Stimulated activated CD4-positive, alpha-beta T cell treated with anti-CD3 and anti-CD28 coated beads, Interleukin-12 subunit alpha, Interleukin-12 subunit beta, amount 100 ng/mL, for 24 hours (primary cell): ENCODE measurements at regions not wholly inside any gene's neighbourhood (a gene's known extent, or its start where the extent isn't known, plus 50 kb on each side); places are given as distances from the start of the nearest gene placed in this dataset.
"Not testable (repeated sequence)": the region's sequence is repeated elsewhere in the genome, so short reads cannot be mapped to it uniquely, and the experiment has no call there.

ENCODE experiments used
- DNase-seq, 2 experiments: peaks; one replicate each; pipeline ENCODE4 v3.0.0-alpha.2; 2020; ENCODE audit warnings: low read depth in 2 of 2

DNA sequence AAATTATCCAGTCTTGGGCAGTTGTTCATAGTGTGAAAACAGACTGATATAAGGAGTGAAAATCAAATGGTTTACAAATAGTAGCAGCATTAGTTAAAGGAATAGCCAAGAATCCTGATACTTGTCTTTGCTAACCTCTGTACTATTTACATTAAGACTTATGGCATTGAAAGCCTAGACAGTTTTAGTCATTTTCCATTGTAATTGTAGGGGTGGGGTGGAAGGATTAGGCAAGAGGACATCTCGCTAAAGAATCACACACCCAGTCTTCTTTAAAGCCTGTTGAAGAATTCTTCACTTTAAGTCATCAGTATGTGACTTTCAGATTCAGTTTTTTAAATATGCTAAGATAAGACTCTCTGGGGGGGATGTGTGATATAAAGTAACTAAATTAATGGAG, 207.5 kb upstream of the PHACTR1 start:
- DNase-seq = no peak

GRCh38 chr6:12516070-12516469, 200.5 kb upstream of the PHACTR1 start:
- DNase-seq = no peak

DNA sequence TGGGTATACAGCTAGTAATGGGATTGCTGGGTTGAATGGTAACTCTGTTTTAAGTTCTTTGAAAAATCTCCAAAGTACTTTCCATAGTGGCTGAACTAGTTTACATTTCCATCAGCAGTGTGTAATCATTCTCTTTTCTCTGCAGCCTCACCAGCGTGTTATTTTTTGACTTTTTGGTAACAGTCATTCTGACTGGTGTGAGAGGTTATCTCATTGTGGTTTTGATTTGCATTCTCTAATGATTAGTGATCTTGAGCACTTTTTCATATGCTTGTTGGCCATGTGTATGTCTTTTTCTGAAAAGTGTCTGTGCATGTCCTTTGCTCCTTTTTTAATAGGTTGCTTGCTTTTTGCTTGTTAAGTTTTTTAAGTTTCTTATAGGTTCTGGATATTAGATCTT, 194.2 kb upstream of the PHACTR1 start:
- DNase-seq = no peak

GRCh38 chr6:12523726-12524125, 192.8 kb upstream of the PHACTR1 start:
- DNase-seq = no peak

- DNase-seq = no peak
These were observed 191.3 kb upstream of the PHACTR1 start for GRCh38 chr6:12525276-12525675.

GRCh38 chr6:12527339-12527738, 189.2 kb upstream of the PHACTR1 start:
- DNase-seq = no peak

DNA sequence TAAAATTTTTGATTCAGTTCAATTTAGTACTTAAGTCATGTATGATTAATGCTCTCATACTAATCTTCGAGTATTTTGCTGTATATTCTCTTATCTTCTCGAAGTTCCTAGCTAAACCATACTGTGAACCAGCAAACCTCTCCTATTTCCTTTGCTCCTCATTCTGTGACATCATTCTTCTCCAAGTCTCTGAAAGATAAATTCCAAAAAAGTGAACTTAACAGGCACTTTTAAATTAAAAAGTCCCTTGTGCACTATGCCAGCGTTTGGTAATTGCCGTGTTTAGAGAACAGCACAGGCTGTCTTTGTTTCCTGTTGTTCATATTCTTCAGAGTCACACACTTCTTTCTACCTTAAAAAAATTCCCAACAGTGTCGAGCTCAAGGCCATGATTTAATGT, 188.4 kb upstream of the PHACTR1 start:
- DNase-seq = no peak

DNA sequence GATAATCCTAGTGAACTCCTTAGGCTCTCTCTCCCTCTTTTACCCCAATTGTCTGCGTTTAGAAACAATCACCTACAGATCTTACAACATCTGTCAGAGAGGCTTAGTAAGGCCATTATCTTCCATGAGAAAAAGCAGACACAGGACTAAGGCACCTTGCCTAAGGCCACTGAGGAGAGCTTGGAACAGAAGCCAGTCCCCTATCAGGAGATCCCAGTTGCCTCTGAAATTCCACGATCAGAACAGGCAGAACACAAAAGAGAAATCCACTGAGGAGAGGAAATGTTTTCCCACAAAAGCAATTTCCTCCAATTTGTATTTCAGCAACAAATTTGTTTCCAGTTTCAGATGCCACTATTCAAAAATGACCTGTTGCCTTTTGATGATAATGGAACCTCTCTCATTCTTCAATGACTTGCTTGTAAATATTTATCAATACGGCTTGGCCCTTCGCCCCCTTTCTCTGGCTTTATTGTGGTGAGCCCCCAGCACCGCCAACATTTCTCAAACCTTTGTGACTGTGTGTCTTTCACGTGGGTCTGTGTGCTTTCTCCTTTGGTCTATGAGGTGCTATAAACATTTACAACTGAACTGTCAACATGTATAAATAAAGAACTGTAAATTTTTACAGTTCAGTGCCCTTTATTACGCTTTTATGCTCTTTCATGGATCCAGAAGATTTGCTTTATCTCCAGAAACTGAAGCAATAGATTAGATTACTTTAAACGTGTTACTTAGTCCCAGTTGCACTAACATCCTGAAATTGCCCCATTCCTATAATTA, 187.8 kb upstream of the PHACTR1 start:
- no peak for DNase-seq

GRCh38 chr6:12529364-12530019, 187.1 kb upstream of the PHACTR1 start:
- DNase-seq = no peak

- no peak for DNase-seq
These were observed 186.2 kb upstream of the PHACTR1 start for GRCh38 chr6:12530345-12530744.

- DNase-seq = no peak
These were observed 183.0 kb upstream of the PHACTR1 start for GRCh38 chr6:12533586-12533985.

DNA sequence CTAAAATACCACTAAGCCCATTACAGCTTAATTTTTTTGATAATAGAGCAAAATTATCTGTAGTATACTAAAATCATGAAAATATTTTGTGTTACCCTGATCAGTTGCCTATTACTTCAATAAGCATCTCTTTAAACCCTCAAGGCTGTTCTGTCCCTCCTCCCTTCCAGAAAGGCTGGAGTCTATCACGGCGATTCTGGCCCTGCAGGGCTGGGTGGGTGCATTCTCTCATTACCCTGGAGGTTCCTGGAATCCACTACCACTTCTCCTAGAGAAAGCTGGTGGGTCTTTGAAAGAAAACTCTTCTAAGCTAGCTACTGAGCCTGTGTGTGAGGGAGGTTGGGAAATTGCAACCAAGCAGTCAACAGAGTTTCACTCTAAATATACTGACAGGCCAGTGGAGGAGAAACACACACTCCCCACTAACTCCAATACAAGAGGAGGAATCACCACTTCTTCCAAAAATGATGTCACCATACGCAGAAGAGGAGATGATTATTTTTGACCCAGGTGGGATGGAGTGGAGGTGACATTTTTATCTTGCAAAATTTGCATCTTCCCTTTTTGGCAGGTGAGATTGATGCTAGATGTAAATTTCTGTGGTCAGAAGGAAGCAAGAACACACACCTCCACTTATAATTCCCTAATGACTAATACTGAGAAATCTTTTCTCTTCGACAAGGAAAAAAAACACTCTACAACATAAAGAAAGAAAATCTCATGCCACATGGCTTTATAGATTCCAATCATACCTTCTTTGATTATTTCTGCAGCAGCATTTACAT, 182.3 kb upstream of the PHACTR1 start:
- no peak for DNase-seq

GRCh38 chr6:12535586-12536314, 180.8 kb upstream of the PHACTR1 start:
- DNase-seq = no peak

- no peak for DNase-seq
These were observed 180.2 kb upstream of the PHACTR1 start for GRCh38 chr6:12536416-12536815.

- no peak for DNase-seq
These were observed 179.2 kb upstream of the PHACTR1 start for GRCh38 chr6:12537389-12537788.

DNA sequence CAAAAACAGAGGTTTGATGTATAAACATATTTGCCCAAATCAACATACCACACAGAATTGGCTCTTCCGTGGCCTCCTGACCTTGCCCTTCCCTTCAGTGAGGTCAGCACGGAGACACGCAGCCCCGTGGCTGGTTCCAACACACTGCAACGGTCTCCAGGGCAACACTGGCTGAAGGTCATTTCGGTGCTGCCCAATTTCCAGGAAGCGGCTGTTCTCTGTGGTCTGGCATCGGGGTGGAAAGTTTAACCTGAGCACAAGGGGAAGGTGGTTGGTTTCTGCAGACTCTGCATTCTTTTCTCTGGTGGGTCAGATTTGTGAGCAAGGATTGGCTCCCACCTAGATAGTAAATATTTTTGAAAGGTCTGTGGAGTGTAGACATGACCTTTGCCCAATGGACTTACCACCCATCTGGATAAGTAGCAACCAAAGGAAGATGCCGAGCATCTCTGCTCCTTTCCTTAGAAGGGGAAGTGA, 177.6 kb upstream of the PHACTR1 start:
- DNase-seq = no peak

- not testable (repeated sequence) for DNase-seq
These were observed 174.1 kb upstream of the PHACTR1 start for GRCh38 chr6:12542319-12543115.

GRCh38 chr6:12543953-12544352, 172.6 kb upstream of the PHACTR1 start:
- no peak for DNase-seq

DNA sequence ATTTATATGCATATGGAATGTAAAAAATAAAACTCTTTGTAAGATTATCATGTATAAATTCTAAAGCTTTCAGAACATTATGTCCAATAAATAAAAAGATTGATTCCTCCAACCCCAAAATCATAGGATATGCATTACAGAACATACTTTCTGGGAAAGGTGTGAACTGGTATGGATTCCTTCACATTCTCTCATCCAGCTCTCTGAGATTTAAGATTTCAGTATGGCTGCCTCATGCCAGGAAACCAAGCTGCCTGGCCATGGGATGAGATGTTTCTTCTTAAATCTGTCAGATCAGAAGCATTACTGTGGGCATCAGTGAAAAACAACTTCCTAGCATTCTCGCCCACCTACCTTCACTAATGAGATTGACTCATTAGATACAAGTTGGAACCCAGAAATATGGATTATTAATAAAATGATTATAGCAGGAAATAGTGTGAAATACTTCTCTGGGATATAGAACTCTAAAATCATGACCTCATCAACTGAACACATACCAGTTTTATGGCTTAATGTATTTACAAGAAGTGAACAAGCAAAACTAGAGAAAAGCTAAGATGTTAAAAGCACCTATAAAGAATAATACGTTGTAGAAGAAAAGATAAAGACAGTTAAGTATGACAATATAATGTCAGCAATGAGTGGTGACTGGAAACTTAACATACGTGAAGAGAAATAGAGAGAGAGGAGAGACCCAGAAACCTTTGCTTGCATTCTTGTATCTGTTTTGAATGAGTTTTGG, 171.6 kb upstream of the PHACTR1 start:
- DNase-seq = no peak
